Lower lobe of right lung (tissue), 2 donors: ENCODE measurements at regions not wholly inside any gene's neighbourhood (a gene's known extent, or its start where the extent isn't known, plus 50 kb on each side); places are given as distances from the start of the nearest gene placed in this dataset.

Experiments used
- ATAC-seq, 2 donors: fragments of 200-7000 bp; cut with Tn5 transposase; one replicate each; pipeline ENCODE4 v1.9.1; 2020 to 2022; ENCODE audit warnings: mild to moderate bottlenecking in 2 of 2, moderate library complexity in 2 of 2
- DNase-seq: peaks from one replicate; pipeline ENCODE4 v3.0.0-alpha.2; 2020
- H3K27ac ChIP-seq: fragments of 200-600 bp; one replicate; pipeline ENCODE4 v1.8.0; 2022
- H3K27me3 ChIP-seq: fragments of 200-600 bp; one replicate; pipeline ENCODE4 v1.8.0; 2022; ENCODE audit warnings: low read depth
- H3K36me3 ChIP-seq: fragments of 200-600 bp; one replicate; pipeline ENCODE4 v1.8.0; 2022; ENCODE audit warnings: mild to moderate bottlenecking
- H3K4me1 ChIP-seq: fragments of 200-600 bp; one replicate; pipeline ENCODE4 v1.8.0; 2022
- H3K4me3 ChIP-seq: fragments of 200-600 bp; one replicate; pipeline ENCODE4 v1.8.0; 2022; ENCODE audit warnings: mild to moderate bottlenecking
- H3K9me3 ChIP-seq: fragments of 200-600 bp; one replicate; pipeline ENCODE4 v1.8.0; 2022
- intact Hi-C: fragments of 100-400 bp; cut with DNase I; formaldehyde crosslinking; loops from one replicate; pipeline ENCODE4 v1.11.0; 2022
- TF ChIP-seq, protein P1 (sequence below): fragments of 200-600 bp; IDR thresholded peaks from one replicate; pipeline ENCODE4 v1.8.0; 2022; ENCODE audit warnings: antibody characterized with exemption, mild to moderate bottlenecking
- donor health status: DM: no; HTN: yes; CAD: no; lungs with severe emphysema.

DNA sequence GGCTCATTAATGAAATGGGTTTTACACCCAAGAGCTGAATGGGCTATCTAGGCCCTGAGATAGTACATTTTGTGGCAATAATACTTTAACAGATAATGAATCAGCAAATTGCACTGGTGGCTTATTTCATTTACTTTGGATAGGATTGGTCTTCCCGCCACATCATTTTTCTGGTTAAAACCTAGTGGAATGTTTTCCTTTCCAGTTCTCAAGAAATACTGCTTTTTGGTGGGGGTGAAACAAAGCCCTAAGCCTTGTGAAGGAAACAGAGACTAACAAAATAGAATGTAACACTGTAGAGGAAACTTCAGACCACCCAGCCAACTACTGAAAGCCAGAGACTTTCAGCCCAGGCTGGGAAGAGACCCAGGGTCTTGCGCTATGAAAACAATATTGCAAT lies 172.2 kb downstream of the HHIPL2 start:
- TF ChIP-seq, protein P1, sequence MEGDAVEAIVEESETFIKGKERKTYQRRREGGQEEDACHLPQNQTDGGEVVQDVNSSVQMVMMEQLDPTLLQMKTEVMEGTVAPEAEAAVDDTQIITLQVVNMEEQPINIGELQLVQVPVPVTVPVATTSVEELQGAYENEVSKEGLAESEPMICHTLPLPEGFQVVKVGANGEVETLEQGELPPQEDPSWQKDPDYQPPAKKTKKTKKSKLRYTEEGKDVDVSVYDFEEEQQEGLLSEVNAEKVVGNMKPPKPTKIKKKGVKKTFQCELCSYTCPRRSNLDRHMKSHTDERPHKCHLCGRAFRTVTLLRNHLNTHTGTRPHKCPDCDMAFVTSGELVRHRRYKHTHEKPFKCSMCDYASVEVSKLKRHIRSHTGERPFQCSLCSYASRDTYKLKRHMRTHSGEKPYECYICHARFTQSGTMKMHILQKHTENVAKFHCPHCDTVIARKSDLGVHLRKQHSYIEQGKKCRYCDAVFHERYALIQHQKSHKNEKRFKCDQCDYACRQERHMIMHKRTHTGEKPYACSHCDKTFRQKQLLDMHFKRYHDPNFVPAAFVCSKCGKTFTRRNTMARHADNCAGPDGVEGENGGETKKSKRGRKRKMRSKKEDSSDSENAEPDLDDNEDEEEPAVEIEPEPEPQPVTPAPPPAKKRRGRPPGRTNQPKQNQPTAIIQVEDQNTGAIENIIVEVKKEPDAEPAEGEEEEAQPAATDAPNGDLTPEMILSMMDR = no peak
- Histone ChIP-seq H3K27me3 (no peaks in the 10 kb centered on the region), H3K36me3 (no peaks in the 10 kb centered on the region), H3K4me1 (no peaks in the 10 kb centered on the region), H3K9me3 (no peaks in the 10 kb centered on the region), H3K4me3 (no peak overlapping the region), H3K27ac (no peak overlapping the region)
- DNase-seq = no peak
- intact Hi-C loops = no loop called here
- ATAC-seq = no peak

DNA sequence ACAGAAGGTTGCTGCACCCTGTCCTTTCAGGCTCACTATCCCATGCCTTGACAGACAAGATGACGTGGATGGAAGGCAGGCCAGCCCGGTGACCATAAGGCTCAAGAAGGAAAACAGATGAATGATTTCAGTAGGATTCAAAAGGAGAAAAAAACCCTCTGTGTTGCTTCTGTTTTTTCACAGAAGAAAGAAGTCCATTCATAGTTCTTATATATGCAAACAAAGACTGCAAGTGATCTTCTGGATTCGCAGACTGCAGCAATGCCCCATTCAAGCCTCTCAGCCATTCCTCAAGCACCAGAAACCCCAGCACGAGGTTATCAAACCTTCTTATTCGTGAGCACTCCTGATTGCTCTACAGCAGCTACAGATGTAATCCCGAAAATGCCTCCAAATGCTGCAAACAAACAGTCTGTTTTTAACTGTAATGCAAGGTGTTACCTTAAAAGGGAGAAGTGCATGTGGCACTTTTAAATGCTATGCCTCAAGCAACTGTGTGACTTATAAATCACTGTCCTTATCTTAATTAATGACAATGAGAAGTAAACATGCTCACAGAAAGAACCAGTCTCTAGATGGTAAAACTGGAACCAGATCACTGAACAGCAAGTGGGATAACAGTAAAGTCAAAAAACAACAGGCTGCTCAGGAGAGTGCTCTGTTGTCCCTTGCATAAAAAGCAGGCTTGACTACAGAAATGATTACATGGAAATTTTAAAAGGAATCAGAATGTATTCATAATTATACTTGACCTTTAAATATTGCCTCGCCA lies 173.9 kb downstream of the HHIPL2 start:
- DNase-seq (no peak), ATAC-seq (no peak)
- Histone ChIP-seq H3K36me3 (no peaks in the 10 kb centered on the region), H3K27ac (no peak overlapping the region), H3K27me3 (no peaks in the 10 kb centered on the region), H3K4me1 (no peaks in the 10 kb centered on the region), H3K9me3 (no peaks in the 10 kb centered on the region), H3K4me3 (no peak overlapping the region)
- intact Hi-C loops = no loop called here
- TF ChIP-seq, protein P1 = no peak

DNA sequence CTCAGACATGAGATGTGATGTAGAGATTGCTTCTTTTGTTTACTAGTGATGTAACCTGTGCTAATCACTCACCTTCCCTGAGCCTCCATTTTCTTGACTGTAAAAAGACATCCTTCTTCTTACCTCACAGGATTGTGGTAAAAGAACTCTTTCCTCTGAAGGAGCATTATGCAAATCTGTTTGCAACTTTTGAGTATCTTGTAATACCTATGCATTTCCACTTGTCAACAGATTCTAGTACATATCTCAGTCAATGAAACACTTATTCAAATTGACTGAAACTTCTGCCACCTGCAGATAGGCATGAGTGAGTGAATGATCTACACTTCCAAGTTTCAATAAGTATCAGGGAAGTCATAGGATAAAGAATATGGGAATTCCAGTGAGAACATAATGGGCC lies 174.7 kb downstream of the HHIPL2 start:
- no peak for ATAC-seq
- H3K4me1 ChIP-seq = no peaks in the 10 kb centered on the region
- no peak overlapping the region for H3K4me3 ChIP-seq
- TF ChIP-seq, protein P1 = no peak
- H3K9me3 ChIP-seq = no peaks in the 10 kb centered on the region
- intact Hi-C loops = no loop called here
- no peaks in the 10 kb centered on the region for H3K27me3 ChIP-seq
- H3K36me3 ChIP-seq = no peaks in the 10 kb centered on the region
- DNase-seq = no peak
- H3K27ac ChIP-seq = no peak overlapping the region

DNA sequence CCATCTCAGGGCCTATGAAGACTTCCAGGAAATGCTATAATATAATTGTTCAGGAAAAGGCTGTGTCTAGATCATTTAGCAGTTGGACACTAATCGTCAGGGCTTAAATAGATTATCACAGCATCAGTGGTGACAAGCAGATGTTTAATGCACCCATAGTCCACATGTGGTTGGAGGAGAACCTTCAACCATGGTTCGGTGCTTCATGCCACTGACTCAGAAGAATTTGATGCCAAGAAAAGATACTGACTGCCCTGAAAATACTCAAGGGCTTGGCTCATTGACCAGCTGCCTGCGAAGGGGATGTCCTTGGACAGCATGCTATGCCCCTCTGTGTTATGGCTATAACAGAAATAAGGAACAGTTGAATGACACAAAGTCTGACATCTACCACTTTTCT lies 175.7 kb downstream of the HHIPL2 start:
- no peak overlapping the region for H3K4me3 ChIP-seq
- H3K27me3 ChIP-seq = no peaks in the 10 kb centered on the region
- intact Hi-C loops = no loop called here
- no peaks in the 10 kb centered on the region for H3K36me3 ChIP-seq
- H3K9me3 ChIP-seq = no peaks in the 10 kb centered on the region
- TF ChIP-seq, protein P1 = no peak
- ATAC-seq = no peak
- no peak for DNase-seq
- no peaks in the 10 kb centered on the region for H3K4me1 ChIP-seq
- H3K27ac ChIP-seq = no peak overlapping the region

DNA sequence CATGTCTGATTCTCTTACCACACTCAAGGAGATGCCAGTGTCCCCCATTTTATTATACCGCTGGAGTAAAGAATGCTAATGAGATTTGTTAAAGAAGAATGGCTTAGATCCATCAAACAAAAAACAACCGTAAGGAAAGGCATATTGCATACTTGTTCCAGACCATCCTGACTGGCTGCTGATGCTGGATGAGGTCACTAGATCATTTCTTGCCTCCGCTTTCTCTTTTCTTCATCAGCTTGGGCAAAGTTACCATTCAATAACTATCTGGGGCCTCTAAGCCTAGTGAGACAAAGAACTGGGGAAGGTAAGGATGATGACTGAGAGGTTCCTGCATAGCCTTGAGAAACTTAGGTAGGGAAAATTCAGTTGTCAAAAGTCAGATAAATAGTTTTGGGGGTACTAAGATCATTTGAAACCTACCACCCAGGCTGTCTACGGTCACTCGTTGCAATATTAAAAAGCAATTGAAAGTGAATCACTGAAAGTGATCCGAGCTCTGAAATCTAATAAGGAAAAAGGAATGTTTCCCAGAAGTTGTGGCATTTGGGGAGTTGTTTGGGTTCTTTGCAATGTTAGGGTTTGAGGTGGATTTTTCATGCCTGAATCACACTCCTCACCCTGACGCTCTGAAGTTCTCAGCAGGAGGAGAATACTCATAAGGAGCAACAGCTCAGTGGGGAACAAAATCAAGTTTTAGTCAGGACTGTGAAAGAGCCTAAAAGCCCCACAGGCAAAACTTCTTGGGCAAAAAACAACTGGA lies 176.8 kb downstream of the HHIPL2 start:
- no peaks in the 10 kb centered on the region for H3K9me3 ChIP-seq
- no peak for DNase-seq
- no peaks in the 10 kb centered on the region for H3K27me3 ChIP-seq
- no peak overlapping the region for H3K27ac ChIP-seq
- intact Hi-C loops = no loop called here
- no peaks in the 10 kb centered on the region for H3K4me1 ChIP-seq
- no peaks in the 10 kb centered on the region for H3K36me3 ChIP-seq
- no peak overlapping the region for H3K4me3 ChIP-seq
- no peak for ATAC-seq
- TF ChIP-seq, protein P1 = no peak
